Ovary (tissue), 7 donors: ENCODE measurements at regions not wholly inside any gene's neighbourhood (a gene's known extent, or its start where the extent isn't known, plus 50 kb on each side); places are given as distances from the start of the nearest gene placed in this dataset.

Source experiments
- DNase-seq, 5 donors: peaks; one replicate each; pipeline ENCODE4 v3.0.0-alpha.2; 2019 to 2020
- H3K27ac ChIP-seq, 2 donors: fragments of 200-600 bp; one replicate each; pipeline versions ENCODE4 v1.5.1 to v1.8.0; 2019 to 2022
- H3K27me3 ChIP-seq: fragments of 200-600 bp; one replicate; pipeline ENCODE4 v1.8.0; 2022
- H3K36me3 ChIP-seq: fragments of 200-600 bp; sonication (generic); one replicate; pipeline ENCODE4 v1.5.1; 2019
- H3K4me1 ChIP-seq: one replicate; pipeline ENCODE4 v1.8.1; 2013; ENCODE audit warnings: mild to moderate bottlenecking, moderate library complexity; ENCODE audit not compliant: insufficient read depth
- H3K4me3 ChIP-seq: fragments of 200-600 bp; sonication (generic); one replicate; pipeline ENCODE4 v1.5.1; 2017
- H3K9me3 ChIP-seq, 2 donors: fragments of 200-600 bp in 1 of 2; sonication (generic) in 1 of 2; one replicate each; pipeline versions ENCODE4 v1.5.1 to v1.8.1; 2013 to 2019; ENCODE audit warnings: mild to moderate bottlenecking in 1 of 2, moderate library complexity in 1 of 2
- EP300 ChIP-seq: sonication (generic); formaldehyde crosslinking; IDR thresholded peaks from one replicate; pipeline ENCODE4 v1.6.1; 2017; ENCODE audit warnings: antibody characterized with exemption
- POLR2A ChIP-seq: fragments of 450-650 bp; IDR thresholded peaks from one replicate; pipeline ENCODE4 v1.6.1; 2017; ENCODE audit warnings: antibody characterized with exemption, mild to moderate bottlenecking, moderate library complexity
- WGBS, 3 donors: extraction: QIAGEN DNeasy Blood & Tissue Kit in 1 of 3; methylation state at CpG; one replicate each; pipeline versions ENCODE4 v1.1.5 to v1.1.7; 2013 to 2017; 5-methylcytosine and 5-hydroxymethylcytosine counted together
- intact Hi-C, 4 donors: fragments of 100-400 bp; cut with DNase I; formaldehyde crosslinking; loops; one replicate each; pipeline versions ENCODE4 v1.11.0 to v1.15.1; 2022 to 2023
- TF ChIP-seq, protein P1 (sequence below), 3 donors: fragments of 450-650 bp in 2 of 3; fragments of 200-600 bp in 1 of 3; IDR thresholded peaks; one replicate each; pipeline versions ENCODE4 v1.5.1 to v1.8.0; 2016 to 2022; ENCODE audit warnings: antibody characterized with exemption in 3 of 3, mild to moderate bottlenecking in 1 of 3
- donor health status: DM: no; HTN: no; CAD: no; lungs with moderate emphysema.
- donor health status: DM: no; HTN: no; CAD: no.
- donor health status: Bipolar disorder and iron deficiency.
- donor health status: DM: no; HTN: no; CAD: no.
- donor health status: DM: yes; HTN: yes; CAD: no.

DNA sequence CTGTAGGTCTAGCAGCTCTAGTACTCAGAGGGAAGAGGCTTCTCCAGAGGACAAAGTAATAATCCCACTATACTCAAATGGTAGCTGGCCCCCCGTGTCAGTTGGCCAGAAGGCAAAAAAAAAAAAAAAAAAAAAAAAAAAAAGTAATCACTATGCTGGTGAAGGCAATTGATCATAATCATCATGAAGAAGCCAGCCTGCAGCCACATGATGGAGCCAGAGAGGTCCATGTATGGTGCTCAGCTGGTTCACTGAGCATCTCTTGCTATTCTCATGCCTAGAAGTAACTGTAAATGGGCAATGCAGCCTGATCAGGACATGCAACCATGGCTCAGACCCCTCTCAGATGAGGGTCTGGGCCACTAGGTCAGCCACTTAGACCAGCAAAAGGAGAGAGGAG is 378.8 kb downstream of the MED13L start:
- 37 to 90% (median 75%) methylated on average over 1 of the region's 1 CpG for WGBS, 3 donors
- H3K27ac ChIP-seq: no peak overlapping the region
- H3K36me3 ChIP-seq: no peaks in the 10 kb centered on the region
- H3K27me3 ChIP-seq: no peaks in the 10 kb centered on the region
- no peak for DNase-seq
- no peaks in the 10 kb centered on the region for H3K4me1 ChIP-seq
- intact Hi-C loops: no loop called here
- H3K4me3 ChIP-seq: no peak overlapping the region
- no peaks in the 10 kb centered on the region for H3K9me3 ChIP-seq
- TF ChIP-seq EP300 (no peak), POLR2A (no peak)
- TF ChIP-seq, protein P1, sequence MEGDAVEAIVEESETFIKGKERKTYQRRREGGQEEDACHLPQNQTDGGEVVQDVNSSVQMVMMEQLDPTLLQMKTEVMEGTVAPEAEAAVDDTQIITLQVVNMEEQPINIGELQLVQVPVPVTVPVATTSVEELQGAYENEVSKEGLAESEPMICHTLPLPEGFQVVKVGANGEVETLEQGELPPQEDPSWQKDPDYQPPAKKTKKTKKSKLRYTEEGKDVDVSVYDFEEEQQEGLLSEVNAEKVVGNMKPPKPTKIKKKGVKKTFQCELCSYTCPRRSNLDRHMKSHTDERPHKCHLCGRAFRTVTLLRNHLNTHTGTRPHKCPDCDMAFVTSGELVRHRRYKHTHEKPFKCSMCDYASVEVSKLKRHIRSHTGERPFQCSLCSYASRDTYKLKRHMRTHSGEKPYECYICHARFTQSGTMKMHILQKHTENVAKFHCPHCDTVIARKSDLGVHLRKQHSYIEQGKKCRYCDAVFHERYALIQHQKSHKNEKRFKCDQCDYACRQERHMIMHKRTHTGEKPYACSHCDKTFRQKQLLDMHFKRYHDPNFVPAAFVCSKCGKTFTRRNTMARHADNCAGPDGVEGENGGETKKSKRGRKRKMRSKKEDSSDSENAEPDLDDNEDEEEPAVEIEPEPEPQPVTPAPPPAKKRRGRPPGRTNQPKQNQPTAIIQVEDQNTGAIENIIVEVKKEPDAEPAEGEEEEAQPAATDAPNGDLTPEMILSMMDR (IDR thresholded peaks at IDR 0.05): no peak

DNA sequence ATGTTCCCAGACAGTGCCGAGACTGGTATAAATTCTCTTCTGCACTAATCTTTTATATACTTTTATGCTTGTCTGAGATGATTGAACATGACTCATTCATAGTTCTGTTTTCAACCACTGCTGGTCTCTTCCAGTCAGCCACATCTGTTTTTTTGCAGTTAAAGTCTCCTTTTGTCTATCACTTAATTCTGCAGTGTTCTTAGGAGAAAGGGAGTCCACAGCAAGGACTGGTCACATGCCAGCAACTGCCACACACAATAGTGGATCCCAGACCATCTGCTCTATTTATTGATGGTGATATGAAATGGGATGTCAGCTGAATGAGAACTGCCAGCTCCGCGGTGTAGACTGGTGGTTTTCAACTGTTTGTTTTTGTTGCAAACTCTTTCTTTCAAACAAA is 379.8 kb downstream of the MED13L start:
- Histone ChIP-seq H3K27me3 (no peaks in the 10 kb centered on the region), H3K36me3 (no peaks in the 10 kb centered on the region), H3K4me3 (no peak overlapping the region), H3K27ac (no peak overlapping the region), H3K9me3 (no peaks in the 10 kb centered on the region), H3K4me1 (no peaks in the 10 kb centered on the region)
- intact Hi-C loops: no loop called here
- 49 to 62% (median 54%) methylated on average over 3 of the region's 3 CpGs for WGBS, 3 donors
- no peak for DNase-seq
- no peak for TF ChIP-seq EP300
- TF ChIP-seq, protein P1 (IDR thresholded peaks at IDR 0.05): no peak
- no peak for TF ChIP-seq POLR2A

DNA sequence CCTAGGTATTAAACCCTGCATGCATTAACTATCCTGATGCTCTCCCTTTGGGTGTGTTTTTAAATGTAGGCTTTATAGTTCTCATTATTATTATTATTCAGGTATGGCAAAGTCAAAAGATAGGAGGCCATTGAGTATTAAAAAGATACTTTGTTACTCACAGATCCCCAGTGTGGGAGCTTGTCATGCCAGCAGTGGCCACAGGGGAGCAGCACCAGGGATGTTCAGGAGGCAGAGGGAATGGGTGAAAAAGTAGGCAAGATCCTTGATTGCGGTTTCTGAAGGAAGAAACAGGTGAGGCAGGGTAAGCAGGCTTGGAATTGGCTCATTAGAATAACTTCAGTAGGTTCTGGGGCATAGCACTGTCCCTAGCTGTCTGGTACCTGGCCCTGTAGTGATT is 382.2 kb downstream of the MED13L start:
- 76 to 89% (median 87%) methylated on average over 1 of the region's 1 CpG for WGBS, 3 donors
- no peaks in the 10 kb centered on the region for H3K9me3 ChIP-seq
- H3K27me3 ChIP-seq: no peaks in the 10 kb centered on the region
- intact Hi-C loops: no loop called here
- no peak overlapping the region for H3K27ac ChIP-seq
- no peak overlapping the region for H3K4me3 ChIP-seq
- H3K4me1 ChIP-seq: no peaks in the 10 kb centered on the region
- no peak for DNase-seq
- H3K36me3 ChIP-seq: no peaks in the 10 kb centered on the region
- TF ChIP-seq, protein P1 (IDR thresholded peaks at IDR 0.05): no peak
- TF ChIP-seq POLR2A (no peak), EP300 (no peak)

DNA sequence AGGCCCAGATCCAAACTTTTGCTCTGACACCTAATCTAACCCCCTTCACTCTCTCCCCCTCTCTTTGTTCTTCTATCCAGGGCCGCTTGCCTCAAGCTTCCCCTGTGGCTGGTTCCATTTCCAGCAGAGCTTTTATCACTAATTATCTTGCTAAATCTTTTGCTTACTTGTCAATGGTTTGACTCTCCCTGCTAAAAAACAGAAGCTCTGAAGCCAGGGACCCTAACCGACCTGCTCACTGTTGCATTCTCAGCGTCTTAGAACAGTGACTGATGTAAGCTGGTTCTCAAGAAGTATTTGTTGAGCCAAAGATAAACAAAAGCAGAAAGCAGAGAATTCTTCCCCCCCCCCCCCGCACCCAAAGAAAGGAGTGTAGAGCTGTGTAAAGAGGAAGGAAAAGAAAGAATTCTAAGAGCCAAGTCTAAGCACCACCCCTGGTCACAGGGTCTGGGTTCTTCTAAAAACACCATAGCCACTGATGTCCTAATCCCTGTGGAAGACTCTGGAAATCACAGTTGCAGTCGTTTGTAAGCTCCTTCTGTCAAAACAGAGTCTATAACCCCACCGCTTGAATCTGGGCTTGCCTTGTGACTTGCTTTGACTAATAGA is 385.8 kb downstream of the MED13L start:
- 33 to 42% (median 42%) methylated on average over 6 of the region's 6 CpGs for WGBS, 3 donors
- H3K4me1 ChIP-seq: no peaks in the 10 kb centered on the region
- no peaks in the 10 kb centered on the region for H3K36me3 ChIP-seq
- TF ChIP-seq POLR2A: no peak
- no peak overlapping the region for H3K27ac ChIP-seq
- intact Hi-C loops: no loop called here
- no peaks in the 10 kb centered on the region for H3K27me3 ChIP-seq
- no peak overlapping the region for H3K4me3 ChIP-seq
- no peaks in the 10 kb centered on the region for H3K9me3 ChIP-seq
- no peak for DNase-seq

DNA sequence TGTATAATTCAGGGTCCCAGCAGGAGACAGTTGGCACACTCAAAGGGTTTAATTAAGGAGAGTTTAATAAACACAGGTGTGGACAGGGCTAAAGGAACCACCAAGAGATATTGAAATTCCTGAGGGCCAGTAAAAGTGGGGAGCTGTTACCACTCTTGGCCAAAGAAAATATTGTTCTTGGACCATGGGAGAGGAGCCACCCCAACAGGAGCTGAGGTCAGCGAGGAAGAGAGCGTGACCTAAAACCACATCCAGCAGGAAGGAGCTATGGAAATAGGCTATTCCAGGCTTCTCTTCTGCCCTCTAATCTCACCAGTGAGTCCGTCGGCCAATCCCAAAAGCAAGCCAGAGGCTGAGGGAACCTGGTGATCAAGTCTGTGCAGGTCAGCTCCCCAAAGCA is 390.8 kb downstream of the MED13L start:
- intact Hi-C loops: no loop called here
- WGBS, 3 donors: 58 to 66% (median 58%) methylated on average over 4 of the region's 4 CpGs
- no peak for DNase-seq
- TF ChIP-seq EP300: no peak
- TF ChIP-seq, protein P1 (IDR thresholded peaks at IDR 0.05): no peak
- TF ChIP-seq POLR2A: no peak
- Histone ChIP-seq H3K4me3 (no peak overlapping the region), H3K9me3 (no peaks in the 10 kb centered on the region), H3K4me1 (no peaks in the 10 kb centered on the region), H3K27ac (no peak overlapping the region), H3K36me3 (no peaks in the 10 kb centered on the region), H3K27me3 (no peaks in the 10 kb centered on the region)
